D341Med (cell line): ENCODE measurements at regions not wholly inside any gene's neighbourhood (a gene's known extent, or its start where the extent isn't known, plus 50 kb on each side); places are given as distances from the start of the nearest gene placed in this dataset.

ENCODE experiments used
- DNase-seq: peaks from one replicate; pipeline ENCODE4 v3.0.0; 2012; ENCODE audit warnings: low spot score

DNA sequence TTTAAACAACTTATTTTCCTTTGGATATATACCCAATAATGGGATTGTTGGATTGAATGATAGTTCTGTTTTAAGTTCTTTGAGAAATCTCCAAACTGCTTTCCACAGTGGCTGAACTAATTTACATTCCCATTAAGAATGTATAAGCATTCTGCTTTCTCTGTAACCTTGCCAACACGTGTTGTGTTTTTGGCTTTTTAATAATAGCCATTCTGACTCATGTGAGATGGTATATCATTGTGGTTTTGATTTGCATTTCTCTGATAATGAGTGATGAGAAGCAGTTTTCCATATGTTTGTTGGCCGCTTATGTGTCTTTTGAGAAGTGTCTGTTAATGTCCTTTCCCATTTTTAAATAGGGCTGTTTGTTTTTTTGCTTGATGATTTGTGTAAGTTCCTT is 155.6 kb upstream of the PITX2 start:
- DNase-seq: no peak

DNA sequence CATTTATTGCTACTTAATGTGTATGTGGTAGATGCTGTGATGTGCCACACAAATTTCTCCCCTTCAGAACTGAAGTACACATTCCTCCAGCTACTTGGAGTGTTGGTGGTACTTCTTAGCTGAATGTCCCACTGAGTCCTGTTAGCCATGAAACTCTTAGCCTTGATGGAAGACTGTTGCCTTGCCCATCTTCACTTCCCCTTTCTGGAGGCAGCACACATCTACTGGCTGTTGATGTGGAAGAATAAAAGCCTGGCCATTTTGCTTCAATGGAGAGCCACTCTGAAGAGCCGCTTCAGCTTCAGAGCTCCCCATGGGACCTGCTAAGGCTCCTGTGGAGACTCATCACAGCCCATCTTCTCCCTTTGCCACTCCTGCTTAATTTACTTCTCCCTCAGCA is 157.7 kb upstream of the PITX2 start:
- DNase-seq: no peak

DNA sequence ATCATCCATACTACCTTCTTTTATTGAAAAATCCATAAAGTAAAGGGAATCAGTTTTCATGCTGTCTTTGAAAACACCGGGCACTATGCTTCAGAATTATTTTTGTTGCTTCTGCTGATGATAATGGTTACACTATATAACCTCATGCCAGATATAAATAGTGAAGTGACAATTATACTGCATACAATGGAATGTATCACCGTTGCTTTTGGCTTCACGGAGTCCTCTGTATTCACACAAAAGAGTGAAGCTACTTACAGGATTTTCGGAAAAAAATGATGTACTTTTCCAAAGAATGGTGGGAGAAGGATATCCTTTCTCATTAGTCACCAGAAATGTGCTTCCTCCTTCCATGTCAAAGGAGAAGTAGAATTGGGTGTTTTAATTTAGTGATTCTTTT is 159.1 kb upstream of the PITX2 start:
- DNase-seq: no peak

DNA sequence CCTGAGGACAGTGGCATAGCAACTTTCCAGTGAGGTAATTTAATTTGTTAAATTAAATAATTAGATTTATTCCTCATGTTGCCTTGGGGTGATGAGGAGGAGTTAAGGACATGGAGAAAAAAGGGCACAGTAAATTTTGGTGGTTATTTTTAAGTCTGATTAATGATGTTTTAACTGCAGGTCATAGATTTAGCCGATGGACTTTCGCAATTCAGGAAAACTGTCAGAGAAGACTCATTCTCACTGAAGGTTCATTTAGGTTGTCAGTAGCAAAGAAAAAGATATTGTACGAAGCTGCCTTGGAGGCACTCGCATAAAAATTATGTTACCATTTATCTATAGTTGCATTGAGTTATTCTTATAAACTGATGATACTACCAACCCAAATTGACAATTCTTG is 164.2 kb upstream of the PITX2 start:
- no peak for DNase-seq

DNA sequence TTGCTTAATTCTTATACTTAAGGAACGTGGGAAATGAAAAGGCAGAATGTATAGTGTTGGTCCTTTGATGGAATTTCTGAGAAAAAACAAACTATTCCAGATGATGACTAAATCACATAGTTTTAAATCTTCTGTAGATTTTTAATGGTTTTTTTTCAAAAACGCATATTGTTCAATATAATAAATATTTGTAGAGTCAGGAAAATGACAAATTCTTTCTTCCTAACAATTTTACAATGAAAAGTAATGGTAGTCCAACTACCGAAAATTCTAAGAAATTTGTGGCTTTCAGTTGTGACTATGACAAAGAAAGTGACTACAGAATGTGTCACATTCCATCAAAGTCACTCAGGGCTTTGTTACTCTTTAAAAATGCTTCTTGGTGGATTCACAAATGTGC is 164.8 kb upstream of the PITX2 start:
- DNase-seq: no peak

DNA sequence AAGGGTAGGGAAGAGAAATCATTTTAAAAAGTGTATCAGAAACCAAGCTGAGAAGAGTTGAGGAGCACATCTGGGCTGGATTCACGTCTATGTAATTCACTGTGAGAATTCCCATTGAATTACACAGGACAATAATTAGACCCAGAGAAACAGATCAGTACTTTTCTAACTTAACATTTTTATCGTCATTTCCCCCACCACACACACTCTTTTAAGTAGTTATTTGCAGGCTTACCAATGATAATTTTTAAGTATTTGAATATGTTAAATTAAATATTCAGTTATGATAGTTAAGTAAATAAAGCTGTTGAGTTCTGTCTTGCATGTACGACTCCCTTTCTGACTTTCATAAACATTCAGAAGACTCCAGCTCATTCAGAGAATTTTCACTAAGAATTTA is 165.4 kb upstream of the PITX2 start:
- DNase-seq: no peak

DNA sequence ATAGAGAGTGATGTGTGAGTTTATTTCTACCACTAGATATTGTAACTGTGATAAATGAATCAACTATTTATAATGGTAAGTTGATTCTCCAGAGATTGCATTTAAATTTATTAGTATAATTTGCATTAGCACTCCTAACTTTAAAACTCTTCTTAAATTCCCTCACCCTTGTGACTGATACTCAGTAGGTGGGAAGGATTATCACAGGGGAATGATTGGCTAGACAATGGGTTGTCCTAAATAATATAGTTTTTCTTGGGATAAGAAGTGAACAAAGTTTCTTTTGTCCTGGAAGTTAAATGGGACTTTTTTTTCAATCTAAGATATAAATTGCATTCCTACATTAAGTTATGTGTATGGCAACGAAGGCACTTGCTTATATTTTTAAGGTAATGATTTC is 169.2 kb upstream of the PITX2 start:
- DNase-seq: no peak

DNA sequence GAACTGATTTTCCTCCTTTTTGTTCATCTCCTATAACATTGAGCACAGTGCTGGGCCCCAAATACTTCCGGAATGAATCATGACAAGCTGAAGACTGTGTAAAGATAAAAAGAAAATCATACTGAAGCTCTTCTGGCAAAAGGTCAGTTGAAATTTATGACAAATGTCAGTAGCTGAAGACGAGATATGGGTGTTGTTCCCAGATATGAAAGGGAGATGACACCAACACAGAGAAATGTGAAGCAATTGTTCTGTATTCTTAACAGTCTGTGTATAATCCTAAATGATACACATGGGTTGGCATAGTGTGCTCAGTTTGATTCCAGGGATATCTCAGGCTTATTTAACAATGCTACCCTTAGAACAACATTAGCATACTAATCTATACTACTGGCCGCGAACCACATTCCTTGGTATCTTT is 170.5 kb upstream of the PITX2 start:
- DNase-seq: no peak

DNA sequence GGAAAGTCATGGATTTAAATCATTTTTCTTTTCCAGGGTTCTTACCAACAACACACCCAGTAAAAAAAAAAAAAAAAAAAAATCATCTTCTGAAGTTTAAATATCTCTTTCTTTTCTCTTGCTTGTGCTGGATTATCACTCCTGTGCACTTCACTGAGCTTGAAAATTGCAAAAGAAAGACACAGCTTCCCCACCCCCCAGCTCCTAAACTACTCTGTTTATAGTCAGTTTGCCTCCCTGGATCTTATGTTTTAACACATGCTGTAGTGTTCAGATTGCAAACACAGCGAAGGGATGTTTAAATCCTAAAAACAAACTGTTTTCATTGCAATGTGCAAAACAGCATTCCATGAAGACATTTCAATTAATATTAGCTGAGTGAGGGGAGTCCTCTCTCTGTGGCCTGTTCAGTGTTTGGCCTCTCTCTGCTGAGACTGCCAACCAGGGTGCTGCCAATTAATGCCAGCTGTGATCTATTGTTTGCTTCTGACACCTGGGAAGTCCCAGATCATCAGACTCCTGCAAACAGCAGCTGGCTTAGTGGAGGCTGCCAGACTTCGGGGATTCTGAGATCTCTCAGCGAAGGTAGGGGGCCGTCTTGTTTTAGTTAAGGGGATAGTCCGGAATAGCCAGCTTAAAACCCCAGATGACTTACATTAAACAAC is 171.1 kb upstream of the PITX2 start:
- DNase-seq: peak; percentile 67

DNA sequence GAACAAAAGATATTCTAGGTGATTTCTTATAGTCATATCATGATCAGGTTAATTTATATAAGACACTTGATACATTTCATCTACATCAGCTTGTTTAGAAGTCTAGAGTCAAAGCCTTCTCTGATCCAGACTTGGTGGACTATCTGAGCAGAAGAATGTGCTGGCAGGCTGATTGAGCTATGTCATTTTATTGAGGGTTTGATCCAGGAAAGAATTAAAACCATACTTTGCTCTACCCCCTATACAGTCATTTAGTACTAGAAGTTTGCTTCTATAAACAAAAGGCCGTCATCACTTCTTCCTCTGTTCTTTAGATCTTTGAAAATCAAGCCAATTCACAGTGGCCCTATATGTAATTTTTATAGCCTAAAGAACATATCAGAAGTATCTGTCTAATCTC is 173.1 kb upstream of the PITX2 start:
- no peak for DNase-seq

DNA sequence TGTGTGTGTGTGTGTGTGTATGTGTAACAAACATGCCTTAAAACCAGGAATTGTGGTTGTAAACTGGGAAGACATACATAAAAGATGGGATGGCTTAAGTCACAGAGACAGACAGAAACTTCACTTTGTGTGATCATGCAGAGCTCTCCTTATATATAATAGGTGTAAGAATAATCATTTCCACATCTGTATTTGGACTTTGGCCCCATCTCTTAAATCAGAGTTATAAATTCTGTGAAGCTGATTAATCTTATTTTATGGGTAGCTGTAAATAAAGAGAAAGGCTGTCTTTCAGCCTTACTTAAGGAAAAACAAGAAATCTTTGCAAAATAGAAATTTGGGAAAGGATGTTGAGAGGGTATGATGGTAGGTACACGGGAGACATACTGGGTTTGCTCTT is 174.6 kb upstream of the PITX2 start:
- no peak for DNase-seq

DNA sequence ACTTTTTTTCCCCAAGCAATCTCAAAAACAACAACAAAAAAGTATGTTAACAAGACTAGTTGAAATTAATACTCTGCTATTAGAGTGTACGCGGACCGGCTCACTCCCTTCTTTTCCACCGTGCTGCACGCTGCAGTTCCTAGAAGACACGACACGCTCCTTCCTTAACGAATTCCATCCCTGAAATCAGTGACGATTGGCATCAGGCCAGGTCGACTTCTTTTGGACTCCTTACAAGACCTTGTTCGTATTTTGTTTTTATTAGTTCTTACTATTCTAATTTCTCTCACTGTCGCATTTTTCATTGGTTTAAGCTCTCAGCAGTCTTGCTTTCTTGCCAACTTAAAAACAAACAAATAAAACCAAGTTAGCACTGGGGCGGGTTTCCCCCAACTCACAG is 175.8 kb upstream of the PITX2 start:
- no peak for DNase-seq

DNA sequence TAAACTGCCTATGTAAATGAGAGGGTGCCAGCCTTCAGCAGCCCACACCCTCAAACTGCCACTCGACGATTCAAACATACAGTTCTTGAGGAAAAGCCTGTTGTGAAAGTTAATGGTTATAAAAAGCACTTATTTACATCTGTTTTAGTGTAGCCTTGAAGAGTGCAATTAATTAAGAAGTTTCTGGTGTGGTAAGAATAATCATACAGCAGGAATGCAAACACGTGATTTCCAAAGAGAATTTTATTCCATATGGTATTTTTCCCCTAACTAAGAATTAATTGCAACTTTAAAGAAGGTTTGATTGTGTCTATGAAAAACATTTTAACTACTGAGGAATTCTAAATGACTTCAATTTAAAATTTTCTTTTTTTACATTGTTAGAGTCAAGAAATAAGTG is 176.3 kb upstream of the PITX2 start:
- no peak for DNase-seq

DNA sequence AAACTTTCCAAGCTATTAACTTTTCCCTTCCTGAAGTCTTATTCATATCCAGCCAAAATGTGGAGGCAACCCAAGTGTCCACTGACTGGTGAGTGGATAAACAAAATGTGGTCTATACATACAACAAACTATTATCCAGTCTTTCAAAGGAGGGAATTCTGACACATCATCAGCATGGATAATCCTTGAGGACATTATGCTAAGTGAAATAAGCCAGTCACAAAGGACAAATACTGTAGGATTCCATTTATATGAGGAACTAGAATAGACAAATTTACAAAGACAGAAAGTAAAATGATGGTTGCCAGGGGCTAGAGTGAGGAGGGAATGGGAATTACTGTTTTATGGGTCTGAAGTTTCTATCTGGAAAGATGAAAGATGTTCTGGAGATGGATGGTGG is 178.7 kb upstream of the PITX2 start:
- no peak for DNase-seq

DNA sequence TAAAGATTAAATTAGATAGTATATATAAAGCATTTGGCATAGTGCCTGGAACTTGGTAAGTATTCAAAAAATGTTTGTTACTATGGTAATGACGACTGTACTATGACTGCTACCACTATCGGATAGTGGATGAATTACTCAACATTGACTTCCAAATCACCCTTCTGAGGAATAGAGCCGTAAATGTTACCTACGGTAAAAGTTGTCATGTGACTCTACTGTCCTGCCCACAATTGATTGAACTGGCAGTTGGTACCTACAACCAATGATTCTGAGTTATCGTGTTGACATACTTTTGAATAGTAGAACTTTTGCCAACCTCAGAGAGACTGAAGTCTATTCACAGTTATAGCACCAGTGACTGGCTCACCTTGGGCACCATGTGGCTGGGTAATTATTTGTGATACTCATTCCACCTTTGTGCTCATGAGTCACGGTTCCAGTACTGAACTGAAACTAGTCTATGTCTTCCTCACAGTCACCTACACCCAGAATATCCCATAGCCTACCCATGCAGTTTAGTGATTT is 185.5 kb upstream of the PITX2 start:
- DNase-seq: no peak

DNA sequence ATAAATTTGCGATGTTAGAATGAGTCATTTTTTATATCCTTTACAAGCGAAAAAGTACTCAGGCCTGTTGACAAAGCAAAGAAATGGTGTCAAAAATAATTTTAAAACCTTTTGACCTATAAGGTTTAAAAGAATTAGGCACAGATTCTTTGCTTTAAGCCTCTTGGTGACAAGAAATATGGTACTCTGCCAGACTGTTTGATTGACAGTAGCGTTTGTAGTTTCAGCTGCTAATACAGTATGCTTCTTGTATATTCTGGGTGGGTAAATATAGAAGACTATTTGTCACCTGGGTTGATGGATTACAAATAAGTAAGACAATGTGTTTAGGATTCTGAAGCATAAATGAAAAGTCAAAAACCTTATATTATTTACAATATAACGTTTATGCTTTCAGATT is 193.1 kb upstream of the PITX2 start:
- DNase-seq: no peak

DNA sequence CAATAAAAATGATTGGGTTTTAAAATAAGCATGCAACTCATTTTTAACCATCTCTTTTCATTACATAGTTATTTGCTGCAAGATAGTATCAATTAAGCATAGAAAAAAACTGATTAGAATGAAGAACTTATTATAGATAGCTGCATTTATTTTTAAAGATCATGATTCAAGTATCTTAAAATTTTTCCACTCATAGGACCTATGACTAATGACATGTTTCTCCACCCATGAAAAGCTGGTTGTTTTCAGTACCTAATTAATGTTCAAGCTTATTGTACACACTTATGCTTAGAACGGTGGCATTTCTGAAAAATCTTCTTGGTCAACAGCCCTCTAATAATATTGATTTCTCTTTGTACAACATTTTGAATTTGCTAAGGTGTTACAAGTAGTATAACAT is 193.5 kb upstream of the PITX2 start:
- DNase-seq: no peak

DNA sequence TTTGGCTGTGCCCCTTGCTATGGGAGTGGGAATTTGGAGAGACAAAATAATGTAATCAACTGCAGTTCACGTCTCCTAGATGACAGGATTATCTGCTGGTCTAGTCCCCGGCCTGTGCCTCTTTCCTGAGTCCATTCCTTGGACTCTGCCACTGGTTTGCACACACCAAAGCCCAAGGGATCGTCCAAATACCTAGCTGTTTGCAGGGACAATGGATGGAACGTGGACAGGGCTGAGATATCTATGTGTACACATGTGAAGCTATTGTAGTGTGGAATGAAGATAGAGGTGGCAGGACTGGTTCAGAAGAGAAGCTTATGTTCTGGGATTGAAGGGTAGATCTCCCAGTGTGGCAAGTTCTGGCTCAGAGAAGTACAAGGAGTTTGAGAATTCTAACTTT is 198.3 kb upstream of the PITX2 start:
- no peak for DNase-seq

DNA sequence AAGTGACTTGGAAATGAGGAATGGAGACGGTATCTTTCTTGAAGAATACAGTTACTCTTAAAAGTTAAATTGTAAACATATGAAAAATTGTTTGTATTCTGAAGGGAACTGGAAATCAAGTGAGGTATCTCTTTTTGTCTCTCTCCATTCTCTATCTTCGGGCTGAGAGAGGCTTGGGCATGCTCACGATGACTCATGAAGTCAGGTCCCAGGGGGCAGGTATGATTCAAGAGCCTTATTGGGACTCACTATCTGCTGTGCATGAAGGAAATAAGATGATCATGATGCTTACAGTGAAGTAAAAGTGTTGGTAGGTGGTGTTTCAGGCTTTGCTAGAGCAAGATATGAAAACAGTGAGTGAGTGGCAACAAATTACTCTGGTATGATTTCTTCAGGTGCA is 200.4 kb upstream of the PITX2 start:
- DNase-seq: no peak

DNA sequence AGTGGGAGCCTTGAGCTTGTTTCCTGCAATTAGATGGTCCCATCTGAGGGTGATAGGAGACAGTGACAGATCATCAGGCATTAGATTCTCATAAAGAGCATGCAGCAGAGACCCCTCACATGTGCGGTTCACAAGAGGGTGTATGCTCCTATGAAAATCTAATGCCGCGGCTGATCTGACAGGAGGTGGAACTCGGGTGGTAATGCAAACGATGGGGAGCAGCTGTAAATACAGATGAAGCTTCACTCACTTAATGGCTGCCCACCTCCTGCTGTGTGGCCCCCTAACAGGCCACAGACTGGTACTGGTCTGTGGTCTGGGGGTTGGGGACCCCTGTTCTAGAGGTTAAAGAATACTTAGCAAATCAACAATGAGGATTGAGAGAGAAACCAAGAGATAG is 201.5 kb upstream of the PITX2 start:
- DNase-seq: no peak

DNA sequence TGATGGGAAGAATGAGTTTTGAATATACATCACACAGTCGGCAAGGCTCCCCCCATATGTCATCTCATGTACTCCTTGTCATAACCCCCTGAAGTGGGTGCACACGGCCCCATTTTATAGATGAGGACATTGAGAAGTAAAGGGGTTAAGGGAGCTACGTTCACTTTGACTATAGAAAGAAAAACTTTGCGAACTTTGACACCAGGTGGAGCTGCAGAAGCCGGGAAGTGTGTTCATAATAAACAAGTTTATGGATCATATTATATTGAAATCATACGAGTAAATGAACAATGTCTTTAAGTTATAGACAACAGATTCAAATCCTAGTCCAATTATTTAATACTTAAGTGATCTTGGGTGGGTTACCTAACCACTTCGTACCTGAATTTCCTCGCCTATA is 203.8 kb upstream of the PITX2 start:
- DNase-seq: no peak

DNA sequence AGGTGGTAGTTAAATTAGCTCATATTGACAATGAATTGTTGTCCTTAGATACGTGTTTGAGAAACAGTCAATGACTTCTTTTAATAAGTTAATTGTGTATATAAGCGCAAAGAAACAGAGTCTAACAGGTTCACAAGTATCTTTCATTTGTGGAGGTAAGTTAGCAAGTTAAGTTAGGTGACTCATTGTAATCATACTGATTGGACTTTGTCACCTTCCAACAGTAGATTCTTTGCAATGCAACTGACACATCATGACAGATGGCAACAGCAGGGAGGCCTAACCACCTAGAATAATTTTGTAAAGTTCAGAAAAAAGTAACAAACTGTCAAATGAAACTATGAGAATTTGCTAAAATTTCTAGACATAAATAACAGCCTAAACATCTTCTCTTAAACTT is 207.6 kb upstream of the PITX2 start:
- no peak for DNase-seq

DNA sequence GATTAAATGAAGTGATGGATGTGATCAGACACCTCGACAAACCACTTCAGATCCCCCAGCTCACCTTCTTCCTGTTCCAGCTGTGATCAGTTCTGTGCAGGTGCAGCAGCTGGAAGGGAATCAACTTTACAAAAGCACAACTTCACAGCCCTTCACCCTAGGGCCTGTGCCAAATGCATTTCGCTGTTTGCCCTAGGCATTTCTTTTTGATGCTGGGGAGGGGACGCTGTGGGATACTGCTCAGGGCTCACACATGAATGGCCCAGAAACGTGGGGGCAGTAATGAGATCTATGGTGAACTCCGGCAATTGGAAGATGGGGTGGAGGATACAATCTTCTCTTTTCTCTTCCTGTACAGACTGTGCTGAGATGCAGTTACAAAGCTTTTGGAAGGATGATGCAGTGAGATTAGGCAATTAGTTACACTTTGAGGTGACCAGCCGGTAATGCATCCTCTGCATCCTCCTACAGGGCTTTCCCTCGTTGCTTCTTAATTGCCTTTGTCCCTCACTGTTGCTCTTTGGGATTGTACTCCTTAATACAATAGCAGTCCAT is 215.1 kb upstream of the PITX2 start:
- DNase-seq: no peak

DNA sequence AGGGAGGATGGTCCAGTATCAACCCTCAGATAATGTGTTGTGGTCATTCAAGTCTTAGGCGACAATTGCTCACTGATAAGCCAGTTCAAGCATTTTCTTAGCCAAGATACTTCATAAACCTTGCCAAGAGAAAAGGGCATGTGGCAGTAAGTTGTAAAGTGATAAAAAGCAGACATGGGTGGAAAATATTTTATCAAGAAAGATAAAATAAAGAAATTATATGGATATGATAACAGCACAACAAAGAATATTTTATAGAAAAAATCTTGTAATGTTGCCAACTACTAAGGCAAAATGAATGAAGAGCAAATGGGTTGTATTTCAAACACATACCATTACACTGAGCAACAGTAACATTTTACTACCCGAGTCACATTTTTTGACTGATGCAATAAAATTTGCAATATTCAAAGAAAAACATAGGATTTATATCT is 217.4 kb upstream of the PITX2 start:
- no peak for DNase-seq
